CD4-positive, CD25-positive, alpha-beta regulatory T cell (primary cell): ENCODE measurements at regions not wholly inside any gene's neighbourhood (a gene's known extent, or its start where the extent isn't known, plus 50 kb on each side); places are given as distances from the start of the nearest gene placed in this dataset.

Experiments used
- ATAC-seq, 2 donors: fragments of 150-1000 bp; cut with Tn5 transposase; one replicate each; pipeline ENCODE4 v1.10.0; 2021; ENCODE audit warnings: low read depth in 2 of 2, moderate number of reproducible peaks in 2 of 2, moderate library complexity in 1 of 2
- DNase-seq, 3 donors: peaks; one replicate each; pipeline versions ENCODE4 v3.0.0 to v3.0.0-alpha.2; 2012 to 2022; ENCODE audit warnings: mixed read lengths in 1 of 3
- H3K27ac ChIP-seq: one replicate; pipeline ENCODE4 v1.7.0; 2013; ENCODE audit warnings: mild to moderate bottlenecking, low read length; ENCODE audit not compliant: insufficient read depth, poor library complexity, severe bottlenecking
- H3K27me3 ChIP-seq: one replicate; pipeline ENCODE4 v1.7.0; 2013; ENCODE audit warnings: low read length; ENCODE audit not compliant: control insufficient read depth, insufficient read depth
- H3K36me3 ChIP-seq: one replicate; pipeline ENCODE4 v1.7.0; 2013; ENCODE audit warnings: mild to moderate bottlenecking, low read length, moderate library complexity; ENCODE audit not compliant: control insufficient read depth, insufficient read depth
- H3K4me1 ChIP-seq: 2 replicates; pipeline ENCODE4 v1.7.0; 2013; ENCODE audit warnings: mild to moderate bottlenecking, low read length; ENCODE audit not compliant: insufficient read depth, control insufficient read depth, poor library complexity, severe bottlenecking
- H3K4me3 ChIP-seq: one replicate; pipeline ENCODE4 v1.7.0; 2013; ENCODE audit warnings: low read depth, mild to moderate bottlenecking, low read length, moderate library complexity
- H3K9me3 ChIP-seq, 2 experiments: 1 replicate in 1 of 2; 2 replicates in 1 of 2; pipeline ENCODE4 v1.7.0; 2013; ENCODE audit warnings: low read length in 2 of 2, mild to moderate bottlenecking in 1 of 2, moderate library complexity in 1 of 2; ENCODE audit not compliant: control insufficient read depth in 2 of 2
- H3K27ac Mint-ChIP-seq, 3 donors: one replicate each; pipeline ENCODE4 v1.8.0; 2020 to 2022; ENCODE audit warnings: mild to moderate bottlenecking in 3 of 3, mixed read lengths in 3 of 3, moderate library complexity in 2 of 3
- H3K27me3 Mint-ChIP-seq: one replicate; pipeline ENCODE4 v1.8.0; 2022; ENCODE audit warnings: mild to moderate bottlenecking, mixed read lengths
- H3K36me3 Mint-ChIP-seq: one replicate; pipeline ENCODE4 v1.8.0; 2020; ENCODE audit warnings: mixed read lengths
- H3K4me1 Mint-ChIP-seq, 4 donors: one replicate each; pipeline ENCODE4 v1.8.0; 2020 to 2022; ENCODE audit warnings: mixed read lengths in 4 of 4, mild to moderate bottlenecking in 1 of 4
- H3K4me3 Mint-ChIP-seq, 4 donors: one replicate each; pipeline ENCODE4 v1.8.0; 2020 to 2022; ENCODE audit warnings: mild to moderate bottlenecking in 4 of 4, mixed read lengths in 4 of 4, moderate library complexity in 3 of 4
- H3K9me3 Mint-ChIP-seq, 7 donors: one replicate each; pipeline ENCODE4 v1.8.0; 2020 to 2022; ENCODE audit warnings: mixed read lengths in 7 of 7, mild to moderate bottlenecking in 3 of 7, moderate library complexity in 2 of 7

DNA sequence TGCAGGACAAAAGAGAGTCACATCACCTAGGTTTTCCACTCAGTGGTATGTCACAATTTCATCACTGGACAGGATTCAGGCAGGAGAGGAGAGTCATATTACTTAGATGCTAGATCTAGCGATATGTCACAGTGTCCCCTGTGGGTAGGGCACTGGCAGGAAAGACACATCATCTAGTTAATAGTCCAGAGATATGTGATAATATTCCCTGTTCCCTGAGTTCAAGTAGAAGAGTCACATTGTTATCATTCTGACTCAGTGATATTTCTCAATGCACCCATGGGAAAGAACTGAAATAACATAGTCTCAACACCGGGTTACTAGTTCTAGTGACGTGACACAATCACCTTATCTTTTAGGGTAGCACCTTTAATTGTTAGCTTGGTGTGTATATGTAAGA lies 944.0 kb upstream of the TSPY4 start:
- ATAC-seq = no peak
- Histone ChIP-seq H3K4me3 (no peak overlapping the region), H3K9me3 (no peaks in the 10 kb centered on the region), H3K4me1 (no peaks in the 10 kb centered on the region), H3K27me3 (no peaks in the 10 kb centered on the region), H3K36me3 (no peaks in the 10 kb centered on the region), H3K27ac (no peak overlapping the region)
- no peak overlapping the region for H3K4me3 Mint-ChIP-seq
- H3K27me3 Mint-ChIP-seq = no peaks in the 10 kb centered on the region
- DNase-seq = no peak
- no peak overlapping the region for H3K27ac Mint-ChIP-seq
- no peaks in the 10 kb centered on the region for H3K36me3 Mint-ChIP-seq
- H3K9me3 Mint-ChIP-seq = no peaks in the 10 kb centered on the region
- no peaks in the 10 kb centered on the region for H3K4me1 Mint-ChIP-seq

DNA sequence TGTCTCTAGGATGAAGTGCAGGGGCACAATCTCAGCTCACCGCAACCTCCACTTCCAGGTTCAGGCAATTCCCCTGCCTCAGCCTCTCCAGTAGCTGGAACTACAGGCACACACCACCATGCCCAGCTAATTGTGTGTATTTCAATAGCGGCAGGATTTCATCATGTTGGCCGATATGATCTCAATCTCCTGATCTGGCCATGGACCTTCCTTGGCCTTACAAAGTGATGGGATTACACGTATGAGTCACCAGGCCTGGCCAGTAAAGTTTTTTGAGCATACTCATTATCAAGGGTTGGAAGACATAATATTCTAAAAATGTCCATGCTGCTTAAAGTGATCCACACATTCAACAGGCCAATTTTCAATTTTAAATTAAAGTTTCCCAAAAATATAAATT lies 914.4 kb upstream of the TSPY4 start:
- no peaks in the 10 kb centered on the region for H3K9me3 ChIP-seq
- DNase-seq (no peak), ATAC-seq (no peak)
- H3K27me3 ChIP-seq = no peaks in the 10 kb centered on the region
- H3K4me3 ChIP-seq = no peak overlapping the region
- Mint-ChIP-seq H3K4me3 (no peak overlapping the region), H3K27ac (no peak overlapping the region), H3K4me1 (no peaks in the 10 kb centered on the region), H3K36me3 (no peaks in the 10 kb centered on the region), H3K27me3 (no peaks in the 10 kb centered on the region), H3K9me3 (peaks cover 0 to 3% (median 0%) of the 10 kb centered on the region in 7 donors)
- no peak overlapping the region for H3K27ac ChIP-seq
- no peaks in the 10 kb centered on the region for H3K36me3 ChIP-seq
- no peaks in the 10 kb centered on the region for H3K4me1 ChIP-seq

DNA sequence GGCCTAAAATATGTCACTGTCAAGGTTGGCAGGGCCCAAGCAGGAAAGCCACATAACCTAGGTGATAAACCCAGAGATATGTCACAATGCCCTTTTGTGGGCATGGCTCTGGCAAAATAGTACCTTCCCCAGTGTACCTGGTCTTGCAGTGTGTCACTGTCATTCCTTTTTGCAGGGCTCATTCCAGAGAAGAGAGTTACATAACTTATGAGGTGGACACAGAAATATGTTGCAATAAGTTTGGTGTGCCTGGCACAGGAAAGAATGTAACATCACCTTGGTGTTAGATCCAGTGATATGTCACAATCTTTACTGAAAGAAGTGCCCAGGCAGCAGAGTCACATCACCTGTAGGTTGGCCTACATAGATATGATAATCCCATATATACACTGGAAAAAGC lies 910.8 kb upstream of the TSPY4 start:
- Histone ChIP-seq H3K4me1 (no peaks in the 10 kb centered on the region), H3K4me3 (no peak overlapping the region), H3K9me3 (no peaks in the 10 kb centered on the region), H3K27me3 (no peaks in the 10 kb centered on the region), H3K27ac (no peak overlapping the region), H3K36me3 (no peaks in the 10 kb centered on the region)
- H3K36me3 Mint-ChIP-seq = no peaks in the 10 kb centered on the region
- DNase-seq (no peak), ATAC-seq (no peak)
- no peaks in the 10 kb centered on the region for H3K27me3 Mint-ChIP-seq
- no peak overlapping the region for H3K27ac Mint-ChIP-seq
- H3K9me3 Mint-ChIP-seq = peaks cover 0 to 2% (median 0%) of the 10 kb centered on the region in 7 donors
- no peak overlapping the region for H3K4me3 Mint-ChIP-seq
- no peaks in the 10 kb centered on the region for H3K4me1 Mint-ChIP-seq

DNA sequence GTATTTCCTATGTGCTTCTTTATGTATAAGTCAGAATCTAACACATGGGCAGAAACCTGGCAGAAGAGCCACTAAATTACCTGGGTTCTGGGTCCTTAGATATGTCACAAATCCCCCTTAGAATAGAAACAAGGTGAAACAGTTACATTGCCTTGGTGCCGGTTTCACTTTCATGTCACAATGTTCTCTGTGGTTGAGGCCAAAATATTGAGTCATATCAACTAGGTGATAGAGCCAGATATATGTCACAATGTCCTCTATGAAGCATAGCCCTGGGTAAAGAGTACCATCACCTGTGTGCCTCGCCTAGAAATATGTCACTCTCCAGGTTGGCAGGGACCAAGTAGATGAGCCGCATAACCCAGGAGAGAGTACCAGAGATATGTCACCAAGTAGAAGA lies 899.8 kb upstream of the TSPY4 start:
- no peaks in the 10 kb centered on the region for H3K27me3 ChIP-seq
- no peak overlapping the region for H3K27ac ChIP-seq
- H3K4me3 Mint-ChIP-seq = no peak overlapping the region
- H3K36me3 ChIP-seq = no peaks in the 10 kb centered on the region
- no peak for ATAC-seq
- H3K4me3 ChIP-seq = no peak overlapping the region
- no peaks in the 10 kb centered on the region for H3K9me3 Mint-ChIP-seq
- H3K27me3 Mint-ChIP-seq = no peaks in the 10 kb centered on the region
- no peaks in the 10 kb centered on the region for H3K9me3 ChIP-seq
- no peak for DNase-seq
- H3K27ac Mint-ChIP-seq = no peak overlapping the region
- H3K36me3 Mint-ChIP-seq = no peaks in the 10 kb centered on the region
- no peaks in the 10 kb centered on the region for H3K4me1 ChIP-seq
- no peaks in the 10 kb centered on the region for H3K4me1 Mint-ChIP-seq

DNA sequence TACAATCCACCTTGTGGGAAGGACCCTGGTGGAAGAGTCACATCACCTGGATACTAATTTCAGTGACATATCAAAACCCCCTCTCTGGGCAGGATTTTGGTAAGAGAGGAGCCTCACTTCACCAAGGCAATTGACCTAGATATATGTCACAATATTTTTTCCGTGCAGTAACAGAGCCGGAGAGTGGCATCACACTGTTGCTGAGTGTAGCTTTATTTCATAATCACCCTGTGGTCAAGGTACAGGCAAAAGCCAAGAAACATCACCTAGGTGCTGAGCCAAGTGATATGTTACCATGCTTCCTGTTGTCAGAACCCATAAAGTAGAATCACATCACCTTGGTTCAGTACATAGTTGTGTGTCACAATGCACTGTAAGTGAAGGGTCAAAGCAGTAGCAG lies 895.2 kb upstream of the TSPY4 start:
- Histone ChIP-seq H3K27ac (no peak overlapping the region), H3K36me3 (no peaks in the 10 kb centered on the region), H3K9me3 (no peaks in the 10 kb centered on the region), H3K27me3 (no peaks in the 10 kb centered on the region), H3K4me3 (no peak overlapping the region), H3K4me1 (no peaks in the 10 kb centered on the region)
- DNase-seq (no peak), ATAC-seq (no peak)
- Mint-ChIP-seq H3K4me1 (no peaks in the 10 kb centered on the region), H3K4me3 (no peak overlapping the region), H3K36me3 (no peaks in the 10 kb centered on the region), H3K27me3 (no peaks in the 10 kb centered on the region), H3K27ac (no peak overlapping the region), H3K9me3 (no peaks in the 10 kb centered on the region)

DNA sequence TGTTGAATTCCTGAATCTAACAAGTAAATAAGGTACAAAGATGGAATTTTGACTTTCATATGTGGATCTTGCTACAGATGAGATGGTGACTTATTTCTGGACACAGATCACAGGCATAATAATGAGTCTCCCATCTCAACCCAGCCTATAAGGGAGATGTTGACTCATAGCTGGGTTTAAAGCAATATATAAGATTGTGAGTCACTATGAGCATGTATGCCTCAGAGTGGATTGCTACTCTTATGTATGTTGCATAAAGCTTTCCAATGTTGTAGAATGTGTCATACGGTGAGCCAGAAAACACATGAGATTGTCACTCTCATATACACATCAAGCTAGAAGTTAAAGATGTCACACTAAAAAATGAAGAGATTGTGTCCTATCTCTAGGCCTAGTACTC lies 884.3 kb upstream of the TSPY4 start:
- Mint-ChIP-seq H3K36me3 (no peaks in the 10 kb centered on the region), H3K4me1 (no peaks in the 10 kb centered on the region), H3K27me3 (no peaks in the 10 kb centered on the region), H3K9me3 (no peaks in the 10 kb centered on the region), H3K27ac (no peak overlapping the region), H3K4me3 (no peak overlapping the region)
- H3K36me3 ChIP-seq = no peaks in the 10 kb centered on the region
- DNase-seq (no peak), ATAC-seq (no peak)
- H3K4me3 ChIP-seq = no peak overlapping the region
- no peaks in the 10 kb centered on the region for H3K4me1 ChIP-seq
- H3K27ac ChIP-seq = no peak overlapping the region
- no peaks in the 10 kb centered on the region for H3K27me3 ChIP-seq
- H3K9me3 ChIP-seq = no peaks in the 10 kb centered on the region

DNA sequence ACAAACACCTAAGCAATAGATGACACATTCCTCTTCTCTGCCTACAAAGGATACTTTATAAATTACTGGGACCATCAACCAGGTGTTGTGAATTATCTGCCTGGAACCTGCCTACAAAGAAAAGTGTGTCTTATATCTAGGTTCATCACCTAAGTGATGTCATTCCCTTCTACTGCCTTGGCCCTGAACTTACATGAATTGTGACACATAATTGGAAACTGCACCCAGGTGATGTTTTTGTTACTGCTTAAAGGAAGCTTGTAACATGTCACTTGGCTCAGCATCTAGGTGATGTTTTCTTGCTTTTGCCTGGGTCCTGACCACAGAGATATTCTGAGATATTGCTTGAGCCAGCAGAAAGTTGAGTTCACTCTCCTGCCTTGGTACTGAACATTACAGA lies 870.5 kb upstream of the TSPY4 start:
- no peaks in the 10 kb centered on the region for H3K9me3 ChIP-seq
- no peaks in the 10 kb centered on the region for H3K4me1 ChIP-seq
- Mint-ChIP-seq H3K4me3 (no peak overlapping the region), H3K9me3 (no peaks in the 10 kb centered on the region), H3K27ac (no peak overlapping the region), H3K36me3 (no peaks in the 10 kb centered on the region), H3K4me1 (no peaks in the 10 kb centered on the region), H3K27me3 (no peaks in the 10 kb centered on the region)
- no peaks in the 10 kb centered on the region for H3K36me3 ChIP-seq
- H3K27ac ChIP-seq = no peak overlapping the region
- no peak for ATAC-seq
- no peak overlapping the region for H3K4me3 ChIP-seq
- H3K27me3 ChIP-seq = no peaks in the 10 kb centered on the region
- DNase-seq = no peak

DNA sequence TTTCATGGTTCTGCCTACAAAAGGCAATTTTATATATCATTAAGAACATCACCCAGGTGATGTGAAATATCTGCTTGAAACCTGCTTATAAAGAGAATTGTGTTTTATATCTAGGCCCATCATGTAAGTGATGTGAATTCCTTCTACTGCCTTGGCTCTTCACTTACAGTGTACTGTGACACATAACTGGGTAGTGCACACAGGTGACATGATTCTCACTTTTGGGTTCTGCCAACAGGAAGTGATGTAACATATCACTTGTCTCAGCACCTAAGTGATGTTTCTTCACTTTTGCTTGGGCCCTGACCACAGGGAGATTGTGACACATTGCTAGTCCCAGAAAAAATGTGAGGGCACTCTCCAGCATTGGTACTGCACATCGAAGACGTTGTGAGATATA lies 867.0 kb upstream of the TSPY4 start:
- no peaks in the 10 kb centered on the region for H3K9me3 ChIP-seq
- no peaks in the 10 kb centered on the region for H3K36me3 Mint-ChIP-seq
- no peak overlapping the region for H3K4me3 Mint-ChIP-seq
- H3K4me1 Mint-ChIP-seq = no peaks in the 10 kb centered on the region
- no peak overlapping the region for H3K4me3 ChIP-seq
- no peak overlapping the region for H3K27ac ChIP-seq
- no peaks in the 10 kb centered on the region for H3K4me1 ChIP-seq
- no peaks in the 10 kb centered on the region for H3K9me3 Mint-ChIP-seq
- no peak for DNase-seq
- no peak for ATAC-seq
- no peak overlapping the region for H3K27ac Mint-ChIP-seq
- H3K36me3 ChIP-seq = no peaks in the 10 kb centered on the region
- H3K27me3 ChIP-seq = no peaks in the 10 kb centered on the region
- no peaks in the 10 kb centered on the region for H3K27me3 Mint-ChIP-seq
